GM23338 (cell line): ENCODE measurements at regions not wholly inside any gene's neighbourhood (a gene's known extent, or its start where the extent isn't known, plus 50 kb on each side); places are given as distances from the start of the nearest gene placed in this dataset.

Experiments
- ATAC-seq: fragments of 200-7000 bp; cut with Tn5 transposase; 3 replicates; pipeline ENCODE4 v1.9.1; 2020
- DNase-seq: peaks from one replicate; pipeline ENCODE4 v3.0.0-alpha.2; 2015; ENCODE audit warnings: low spot score
- H2AFZ ChIP-seq: fragments of 200-600 bp; sonication (generic); 2 replicates; pipeline ENCODE4 v1.8.0; 2016; ENCODE audit warnings: antibody characterized with exemption, mild to moderate bottlenecking, moderate library complexity
- H3F3A ChIP-seq: fragments of 200-600 bp; sonication (generic); replicated peaks from 2 replicates; pipeline ENCODE4 v1.8.0; 2017; ENCODE audit warnings: antibody characterized with exemption, mixed run types, low read depth
- H3K27ac ChIP-seq: fragments of 200-600 bp; sonication (generic); 2 replicates; pipeline ENCODE4 v1.6.1; 2016; ENCODE audit warnings: low read depth
- H3K27me3 ChIP-seq: fragments of 200-600 bp; sonication (generic); 2 replicates; pipeline ENCODE4 v1.8.0; 2016; ENCODE audit warnings: mild to moderate bottlenecking, mixed run types, moderate library complexity; ENCODE audit not compliant: insufficient read depth
- H3K36me3 ChIP-seq: fragments of 200-600 bp; sonication (generic); 2 replicates; pipeline ENCODE4 v1.8.0; 2016; ENCODE audit warnings: mild to moderate bottlenecking; ENCODE audit not compliant: insufficient read depth
- H3K4me1 ChIP-seq: fragments of 200-600 bp; sonication (generic); 2 replicates; pipeline ENCODE4 v1.8.0; 2016; ENCODE audit warnings: mild to moderate bottlenecking, moderate library complexity; ENCODE audit not compliant: insufficient read depth
- H3K4me2 ChIP-seq: fragments of 200-600 bp; sonication (generic); 2 replicates; pipeline ENCODE4 v1.7.1; 2017; ENCODE audit warnings: mixed run types
- H3K4me3 ChIP-seq: fragments of 200-600 bp; sonication (generic); 2 replicates; pipeline ENCODE4 v1.6.1; 2016; ENCODE audit warnings: mixed run types
- H3K79me2 ChIP-seq: fragments of 200-600 bp; sonication (generic); replicated peaks from 2 replicates; pipeline ENCODE4 v1.8.0; 2017; ENCODE audit warnings: mild to moderate bottlenecking; ENCODE audit not compliant: insufficient read depth
- H3K9me2 ChIP-seq: fragments of 200-600 bp; sonication (generic); 2 replicates; pipeline ENCODE4 v1.8.0; 2017; ENCODE audit not compliant: insufficient read depth
- H4K20me1 ChIP-seq: fragments of 200-600 bp; sonication (generic); replicated peaks from 2 replicates; pipeline ENCODE4 v1.8.0; 2017; ENCODE audit warnings: mild to moderate bottlenecking; ENCODE audit not compliant: insufficient read depth
- H3K27ac Mint-ChIP-seq: 2 replicates; pipeline ENCODE4 v1.8.0; 2020; ENCODE audit warnings: inconsistent platforms, mild to moderate bottlenecking, moderate library complexity, mixed read lengths
- H3K27me3 Mint-ChIP-seq: 3 replicates; pipeline ENCODE4 v1.8.0; 2022; ENCODE audit warnings: low read depth, mild to moderate bottlenecking, moderate library complexity, mixed read lengths, inconsistent platforms; ENCODE audit not compliant: insufficient read depth, poor library complexity
- H3K36me3 Mint-ChIP-seq: 3 replicates; pipeline ENCODE4 v1.8.0; 2021; ENCODE audit warnings: low read depth, mild to moderate bottlenecking, inconsistent platforms, moderate library complexity, mixed read lengths
- H3K4me1 Mint-ChIP-seq: 3 replicates; pipeline ENCODE4 v1.8.0; 2020; ENCODE audit warnings: mild to moderate bottlenecking, inconsistent platforms, mixed read lengths
- H3K4me3 Mint-ChIP-seq: 3 replicates; pipeline ENCODE4 v1.8.0; 2021; ENCODE audit warnings: moderate library complexity, mild to moderate bottlenecking, inconsistent platforms, mixed read lengths
- H3K9me3 Mint-ChIP-seq: 3 replicates; pipeline ENCODE4 v1.8.0; 2020; ENCODE audit warnings: moderate library complexity, mild to moderate bottlenecking, inconsistent platforms, mixed read lengths
- CREB1 ChIP-seq: fragments of 250-450 bp; sonication (Bioruptor Pico); IDR thresholded peaks from 2 replicates; pipeline ENCODE4 v1.5.0; 2020; ENCODE audit warnings: low read depth, mild to moderate bottlenecking, moderate library complexity
- CTCF ChIP-seq, 2 experiments: fragments of 200-600 bp in 1 of 2; sonication (generic) in 1 of 2; conservative IDR thresholded peaks; 2 replicates each; pipeline versions ENCODE4 v1.5.1 to v1.6.1; 2016 to 2017; ENCODE audit warnings: antibody characterized with exemption in 2 of 2, low read depth in 2 of 2, mild to moderate bottlenecking in 2 of 2, moderate library complexity in 1 of 2
- ETS1 ChIP-seq: IDR thresholded peaks from 2 replicates; pipeline ENCODE4 v1.6.1; 2016; ENCODE audit warnings: antibody characterized with exemption
- EZH2 ChIP-seq: fragments of 200-600 bp; sonication (generic); IDR thresholded peaks from one replicate; pipeline ENCODE4 v1.8.0; 2017; ENCODE audit warnings: antibody characterized with exemption, mild to moderate bottlenecking, low read depth; ENCODE audit not compliant: unreplicated experiment
- EZH2phosphoT487 ChIP-seq: fragments of 200-600 bp; sonication (generic); IDR thresholded peaks from one replicate; pipeline ENCODE4 v1.8.1; 2018; ENCODE audit warnings: antibody characterized with exemption; ENCODE audit not compliant: unreplicated experiment
- JUNB ChIP-seq: IDR thresholded peaks from one replicate; pipeline ENCODE4 v1.6.1; 2016; ENCODE audit warnings: antibody characterized with exemption; ENCODE audit not compliant: unreplicated experiment
- NANOG ChIP-seq: IDR thresholded peaks from 2 replicates; pipeline ENCODE4 v1.6.1; 2016; ENCODE audit warnings: antibody characterized with exemption, borderline replicate concordance
- POLR2AphosphoS5 ChIP-seq: IDR thresholded peaks from 2 replicates; pipeline ENCODE4 v1.6.1; 2016; ENCODE audit warnings: antibody characterized with exemption, low read depth
- REST ChIP-seq: IDR thresholded peaks from one replicate; pipeline ENCODE4 v1.6.1; 2018; ENCODE audit warnings: antibody characterized with exemption; ENCODE audit not compliant: unreplicated experiment
- STAT1 ChIP-seq: IDR thresholded peaks from one replicate; pipeline ENCODE4 v1.6.1; 2016; ENCODE audit warnings: antibody characterized with exemption; ENCODE audit not compliant: unreplicated experiment
- ZNF114 ChIP-seq: fragments of 250-450 bp; sonication (Bioruptor Pico); IDR thresholded peaks from 2 replicates; pipeline ENCODE4 v1.5.0; 2020; ENCODE audit warnings: mild to moderate bottlenecking, moderate library complexity
- ZNF331 ChIP-seq: fragments of 250-450 bp; sonication (Bioruptor Pico); IDR thresholded peaks from 2 replicates; pipeline ENCODE4 v1.5.0; 2020; ENCODE audit warnings: low read depth, mild to moderate bottlenecking, moderate library complexity
- ZNF462 ChIP-seq: fragments of 250-450 bp; sonication (Bioruptor Pico); IDR thresholded peaks from 2 replicates; pipeline ENCODE4 v1.5.0; 2020; ENCODE audit warnings: mild to moderate bottlenecking, moderate library complexity

GRCh38 chr16:86095906-86096485, 197.0 kb downstream of the IRF8 start:
- H3K27ac Mint-ChIP-seq = no peak overlapping the region
- H3K9me3 Mint-ChIP-seq = 0 out of 3 replicates have a peak, but pooled peaks cover 3% of the 10 kb centered on the region
- no peak overlapping the region for H3K27ac ChIP-seq
- no peaks in the 10 kb centered on the region for H3K36me3 ChIP-seq
- H3K79me2 ChIP-seq = no peaks in the 10 kb centered on the region
- no peak overlapping the region for H3K4me2 ChIP-seq
- DNase-seq (no peak), ATAC-seq (no peak)
- H3K9me2 ChIP-seq = no peaks in the 10 kb centered on the region
- no peak overlapping the region for H2AFZ ChIP-seq
- H3K36me3 Mint-ChIP-seq = no peaks in the 10 kb centered on the region
- H3K4me1 Mint-ChIP-seq = peaks cover 9% of the 10 kb centered on the region
- no peak overlapping the region for H3K4me3 ChIP-seq
- no peaks in the 10 kb centered on the region for H3K27me3 ChIP-seq
- TF ChIP-seq JUNB (no peak), CREB1 (CRISPR knock-in tag) (no peak), ZNF114 (CRISPR knock-in tag) (no peak), ETS1 (no peak), POLR2AphosphoS5 (no peak), EZH2phosphoT487 (no peak), NANOG (no peak), EZH2 (no peak), CTCF (conservative IDR thresholded peaks at IDR 0.05; ENCODE audit: low read depth in 2 of 2) (no peak), ZNF462 (CRISPR knock-in tag) (no peak), STAT1 (no peak), ZNF331 (CRISPR knock-in tag) (no peak), REST (no peak)
- no peaks in the 10 kb centered on the region for H3F3A ChIP-seq
- peaks cover 8% of the 10 kb centered on the region for H3K27me3 Mint-ChIP-seq
- H4K20me1 ChIP-seq = no peaks in the 10 kb centered on the region
- no peaks in the 10 kb centered on the region for H3K4me1 ChIP-seq
- H3K4me3 Mint-ChIP-seq = no peak overlapping the region
